ENCODE measurements at regions not wholly inside any gene's neighbourhood (a gene's known extent, or its start where the extent isn't known, plus 50 kb on each side); places are given as distances from the start of the nearest gene placed in this dataset.

GRCh38 chr2:236889791-236890704, 195.6 kb upstream of the COPS8 start:
- Histone ChIP-seq H3K9ac (ENCODE audit: low read length) (no peak overlapping the region), H2AFZ (ENCODE audit: low read depth, low read length) (no peak overlapping the region), H3K9me3 (ENCODE audit: low read length) (no peaks in the 10 kb centered on the region)

More at GRCh38 chr2:236889791-236890704, 195.6 kb upstream of the COPS8 start:
- Histone ChIP-seq H3K27ac (ENCODE audit: low read length) (no peak overlapping the region), H3K4me2 (ENCODE audit: low read length) (no peak overlapping the region), H4K20me1 (ENCODE audit: insufficient read depth) (no peaks in the 10 kb centered on the region), H3K9me2 (ENCODE audit: insufficient read depth, low read length) (no peaks in the 10 kb centered on the region), H3K79me2 (replicated peaks; ENCODE audit: insufficient read depth, low read length) (no peaks in the 10 kb centered on the region), H3K36me3 (ENCODE audit: insufficient read depth, low read length) (no peaks in the 10 kb centered on the region), H3K27me3 (ENCODE audit: insufficient read depth, low read depth, low read length) (no peaks in the 10 kb centered on the region), H3K4me3 (ENCODE audit: low read length) (no peak overlapping the region), H3F3A (ENCODE audit: insufficient read depth, low read length, poor library complexity, severe bottlenecking) (no peaks in the 10 kb centered on the region)
- no peak for TF ChIP-seq RAD21 (conservative IDR thresholded peaks at IDR 0.05)
- no peak for TF ChIP-seq MXI1 (conservative IDR thresholded peaks at IDR 0.05; ENCODE audit: poor library complexity, severe bottlenecking)
- no peak for TF ChIP-seq TAF1 (IDR thresholded peaks at IDR 0.05; ENCODE audit: low read depth)
- TF ChIP-seq EP300 (conservative IDR thresholded peaks at IDR 0.05; ENCODE audit: poor library complexity, severe bottlenecking), result no peak
- TF ChIP-seq EZH2 (IDR thresholded peaks at IDR 0.05; ENCODE audit: borderline replicate concordance, insufficient read depth, low read length, poor library complexity, severe bottlenecking), result no peak
- no peak for TF ChIP-seq POLR2AphosphoS5 (IDR thresholded peaks at IDR 0.05)
- TF ChIP-seq SMC3 (conservative IDR thresholded peaks at IDR 0.05; ENCODE audit: poor library complexity), result no peak
- TF ChIP-seq CTCF (IDR thresholded peaks at IDR 0.05; ENCODE audit: poor library complexity, severe bottlenecking), result no peak
- TF ChIP-seq REST (IDR thresholded peaks at IDR 0.05; ENCODE audit: borderline replicate concordance), result no peak

Data from neural cell (in vitro differentiated cells).